ENCODE measurements at regions not wholly inside any gene's neighbourhood (a gene's known extent, or its start where the extent isn't known, plus 50 kb on each side); places are given as distances from the start of the nearest gene placed in this dataset.
"Not testable (repeated sequence)": the region's sequence is repeated elsewhere in the genome, so short reads cannot be mapped to it uniquely, and the experiment has no call there.

GRCh38 chr4:72761368-72762038, 192.5 kb upstream of the ADAMTS3 start:
- Histone ChIP-seq H3K4me1 (replicated peaks; ENCODE audit: insufficient read depth) (no peaks in the 10 kb centered on the region), H3K27ac (no peak overlapping the region), H3K9me3 (ENCODE audit: insufficient read depth, low read depth) (no peaks in the 10 kb centered on the region), H3K4me3 (no peak overlapping the region), H4K20me1 (ENCODE audit: insufficient read depth) (no peaks in the 10 kb centered on the region), H3K36me3 (ENCODE audit: low read depth) (no peaks in the 10 kb centered on the region), H3K79me2 (ENCODE audit: low read depth) (no peaks in the 10 kb centered on the region), H3K27me3 (ENCODE audit: insufficient read depth, low read depth) (no peaks in the 10 kb centered on the region), H3K9me2 (ENCODE audit: insufficient read depth) (no peaks in the 10 kb centered on the region), H3K4me2 (no peak overlapping the region), H2AFZ (no peak overlapping the region), H3F3A (ENCODE audit: insufficient read depth, low read depth) (no peaks in the 10 kb centered on the region)
- DNase-seq: no peak
- CTCF ChIA-PET: no interaction called here
- no TSS peak for BruUV-seq (replicated peaks)
- TF ChIP-seq, protein P1, sequence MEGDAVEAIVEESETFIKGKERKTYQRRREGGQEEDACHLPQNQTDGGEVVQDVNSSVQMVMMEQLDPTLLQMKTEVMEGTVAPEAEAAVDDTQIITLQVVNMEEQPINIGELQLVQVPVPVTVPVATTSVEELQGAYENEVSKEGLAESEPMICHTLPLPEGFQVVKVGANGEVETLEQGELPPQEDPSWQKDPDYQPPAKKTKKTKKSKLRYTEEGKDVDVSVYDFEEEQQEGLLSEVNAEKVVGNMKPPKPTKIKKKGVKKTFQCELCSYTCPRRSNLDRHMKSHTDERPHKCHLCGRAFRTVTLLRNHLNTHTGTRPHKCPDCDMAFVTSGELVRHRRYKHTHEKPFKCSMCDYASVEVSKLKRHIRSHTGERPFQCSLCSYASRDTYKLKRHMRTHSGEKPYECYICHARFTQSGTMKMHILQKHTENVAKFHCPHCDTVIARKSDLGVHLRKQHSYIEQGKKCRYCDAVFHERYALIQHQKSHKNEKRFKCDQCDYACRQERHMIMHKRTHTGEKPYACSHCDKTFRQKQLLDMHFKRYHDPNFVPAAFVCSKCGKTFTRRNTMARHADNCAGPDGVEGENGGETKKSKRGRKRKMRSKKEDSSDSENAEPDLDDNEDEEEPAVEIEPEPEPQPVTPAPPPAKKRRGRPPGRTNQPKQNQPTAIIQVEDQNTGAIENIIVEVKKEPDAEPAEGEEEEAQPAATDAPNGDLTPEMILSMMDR (conservative IDR thresholded peaks at IDR 0.05): no peak
- TF ChIP-seq EZH2 (IDR thresholded peaks at IDR 0.05; ENCODE audit: low read depth): no peak
- POLR2A ChIA-PET (ENCODE audit: unreplicated experiment): no interaction called here
- intact Hi-C loops (cut with micrococcal nuclease; ENCODE audit: unreplicated experiment): no loop called here

GRCh38 chr4:72753414-72753813, 184.4 kb upstream of the ADAMTS3 start:
- H3K36me3 ChIP-seq (ENCODE audit: low read depth); H3K4me1 ChIP-seq (replicated peaks; ENCODE audit: insufficient read depth); H4K20me1 ChIP-seq (ENCODE audit: insufficient read depth); H3K27me3 ChIP-seq (ENCODE audit: insufficient read depth, low read depth); DNase-seq; CTCF ChIA-PET; H2AFZ ChIP-seq; intact Hi-C loops (cut with micrococcal nuclease; ENCODE audit: unreplicated experiment); H3K79me2 ChIP-seq (ENCODE audit: low read depth); H3F3A ChIP-seq (ENCODE audit: insufficient read depth, low read depth); H3K9me3 ChIP-seq (ENCODE audit: insufficient read depth, low read depth); BruUV-seq (replicated peaks); H3K27ac ChIP-seq; H3K4me2 ChIP-seq; H3K4me3 ChIP-seq; POLR2A ChIA-PET (ENCODE audit: unreplicated experiment); H3K9me2 ChIP-seq (ENCODE audit: insufficient read depth): not testable (repeated sequence)

- H3K36me3 ChIP-seq (ENCODE audit: low read depth): no peaks in the 10 kb centered on the region
- POLR2A ChIA-PET (ENCODE audit: unreplicated experiment): no interaction called here
These were observed 175.2 kb upstream of the ADAMTS3 start for GRCh38 chr4:72744103-72744725.

More at GRCh38 chr4:72744103-72744725, 175.2 kb upstream of the ADAMTS3 start:
- H3K4me3 ChIP-seq: no peak overlapping the region
- no peak overlapping the region for H2AFZ ChIP-seq
- no peaks in the 10 kb centered on the region for H3K9me2 ChIP-seq (ENCODE audit: insufficient read depth)
- TF ChIP-seq, protein P1 (conservative IDR thresholded peaks at IDR 0.05): no peak
- TF ChIP-seq EZH2 (IDR thresholded peaks at IDR 0.05; ENCODE audit: low read depth): no peak
- no peak overlapping the region for H3K4me2 ChIP-seq
- CTCF ChIA-PET: no interaction called here
- H3K4me1 ChIP-seq (replicated peaks; ENCODE audit: insufficient read depth): no peaks in the 10 kb centered on the region
- H3K27me3 ChIP-seq (ENCODE audit: insufficient read depth, low read depth): no peaks in the 10 kb centered on the region
- BruUV-seq (replicated peaks): no TSS peak
- no peaks in the 10 kb centered on the region for H3K9me3 ChIP-seq (ENCODE audit: insufficient read depth, low read depth)
- no peak overlapping the region for H3K27ac ChIP-seq
- H4K20me1 ChIP-seq (ENCODE audit: insufficient read depth): no peaks in the 10 kb centered on the region
- no peaks in the 10 kb centered on the region for H3K79me2 ChIP-seq (ENCODE audit: low read depth)
- DNase-seq: no peak
- intact Hi-C loops (cut with micrococcal nuclease; ENCODE audit: unreplicated experiment): no loop called here
- no peaks in the 10 kb centered on the region for H3F3A ChIP-seq (ENCODE audit: insufficient read depth, low read depth)
